Bronchial epithelial cell (primary cell): ENCODE measurements at regions not wholly inside any gene's neighbourhood (a gene's known extent, or its start where the extent isn't known, plus 50 kb on each side); places are given as distances from the start of the nearest gene placed in this dataset.

Source experiments
- DNase-seq: peaks from one replicate; pipeline ENCODE4 v3.0.0-alpha.2; 2010; ENCODE audit warnings: low read depth
- FAIRE-seq: peaks from 2 replicates; lab custom pipeline; 2011; peaks lifted over from hg19 to GRCh38; lab: Jason Lieb, UNC
- H3K27me3 ChIP-seq: 2 replicates; pipeline ENCODE4 v1.5.1; 2011; ENCODE audit warnings: low read length; ENCODE audit not compliant: control insufficient read depth, insufficient read depth
- H3K36me3 ChIP-seq: 2 replicates; pipeline ENCODE4 v1.5.1; 2011; ENCODE audit warnings: low read length; ENCODE audit not compliant: control insufficient read depth, insufficient read depth
- H3K4me3 ChIP-seq: 2 replicates; pipeline ENCODE4 v1.5.1; 2011; ENCODE audit warnings: mild to moderate bottlenecking, low read depth, low read length, control low read depth
- TF ChIP-seq, protein P1 (sequence below): IDR thresholded peaks from 2 replicates; pipeline ENCODE4 v1.5.1; 2011; ENCODE audit warnings: mild to moderate bottlenecking, moderate library complexity, low read length, control low read depth, inconsistent platforms; ENCODE audit not compliant: insufficient read depth, severe bottlenecking

GRCh38 chr2:20519309-20519708 is 72.4 kb downstream of the RHOB start:
- DNase-seq = no peak
- TF ChIP-seq, protein P1, sequence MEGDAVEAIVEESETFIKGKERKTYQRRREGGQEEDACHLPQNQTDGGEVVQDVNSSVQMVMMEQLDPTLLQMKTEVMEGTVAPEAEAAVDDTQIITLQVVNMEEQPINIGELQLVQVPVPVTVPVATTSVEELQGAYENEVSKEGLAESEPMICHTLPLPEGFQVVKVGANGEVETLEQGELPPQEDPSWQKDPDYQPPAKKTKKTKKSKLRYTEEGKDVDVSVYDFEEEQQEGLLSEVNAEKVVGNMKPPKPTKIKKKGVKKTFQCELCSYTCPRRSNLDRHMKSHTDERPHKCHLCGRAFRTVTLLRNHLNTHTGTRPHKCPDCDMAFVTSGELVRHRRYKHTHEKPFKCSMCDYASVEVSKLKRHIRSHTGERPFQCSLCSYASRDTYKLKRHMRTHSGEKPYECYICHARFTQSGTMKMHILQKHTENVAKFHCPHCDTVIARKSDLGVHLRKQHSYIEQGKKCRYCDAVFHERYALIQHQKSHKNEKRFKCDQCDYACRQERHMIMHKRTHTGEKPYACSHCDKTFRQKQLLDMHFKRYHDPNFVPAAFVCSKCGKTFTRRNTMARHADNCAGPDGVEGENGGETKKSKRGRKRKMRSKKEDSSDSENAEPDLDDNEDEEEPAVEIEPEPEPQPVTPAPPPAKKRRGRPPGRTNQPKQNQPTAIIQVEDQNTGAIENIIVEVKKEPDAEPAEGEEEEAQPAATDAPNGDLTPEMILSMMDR = no peak
- Histone ChIP-seq H3K36me3 (no peaks in the 10 kb centered on the region), H3K4me3 (no peak overlapping the region), H3K27me3 (no peaks in the 10 kb centered on the region)
- no peak for FAIRE-seq

GRCh38 chr2:20520128-20520527 is 73.3 kb downstream of the RHOB start:
- DNase-seq (no peak), FAIRE-seq (no peak)
- Histone ChIP-seq H3K27me3 (no peaks in the 10 kb centered on the region), H3K4me3 (no peak overlapping the region), H3K36me3 (no peaks in the 10 kb centered on the region)
- TF ChIP-seq, protein P1 = no peak

DNA sequence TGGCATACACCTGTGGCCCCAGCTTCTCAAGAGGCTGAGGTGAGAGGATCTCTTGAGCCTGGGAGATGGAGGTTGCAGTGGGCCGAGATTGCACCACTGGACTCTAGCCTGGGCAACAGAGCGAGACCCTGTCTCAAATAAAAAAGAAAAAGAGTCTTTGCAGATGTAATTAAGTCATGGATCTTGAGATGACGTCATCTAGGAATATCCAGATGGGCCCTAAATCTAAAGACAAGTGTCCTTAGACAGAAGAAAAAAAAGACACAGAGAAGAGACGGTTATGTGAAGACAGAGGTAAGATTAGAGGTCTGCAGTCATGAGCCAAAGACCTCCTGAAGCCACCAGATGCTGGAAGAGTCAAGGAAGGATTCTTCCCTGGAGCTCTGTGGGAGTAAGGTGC is 74.3 kb downstream of the RHOB start:
- DNase-seq (no peak), FAIRE-seq (no peak)
- TF ChIP-seq, protein P1 = no peak
- Histone ChIP-seq H3K27me3 (no peaks in the 10 kb centered on the region), H3K4me3 (no peak overlapping the region), H3K36me3 (no peaks in the 10 kb centered on the region)

DNA sequence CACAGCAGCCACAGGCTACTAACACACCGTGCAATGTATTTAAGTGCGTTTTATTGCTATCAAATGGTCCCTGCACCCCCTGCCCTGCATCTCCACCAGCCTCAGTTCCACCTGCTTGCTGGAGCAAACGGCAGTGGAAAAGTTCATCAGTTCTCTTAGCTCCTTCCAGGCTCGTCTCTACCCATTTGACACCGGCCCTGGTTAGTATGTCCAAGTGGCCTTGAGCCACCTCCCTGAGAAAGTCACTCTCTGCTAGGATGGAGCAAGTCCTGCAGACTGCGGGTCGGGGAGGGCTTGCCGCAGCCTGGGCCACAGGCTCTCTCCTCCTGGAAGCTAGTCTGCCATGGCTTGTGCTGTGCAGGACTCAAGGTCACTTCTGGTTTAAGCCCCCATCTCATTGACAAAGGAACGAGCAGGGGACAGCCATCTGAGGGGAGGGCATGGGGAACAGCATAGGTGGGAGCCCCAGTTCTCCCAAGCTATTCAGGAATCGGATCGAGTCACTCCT is 74.9 kb downstream of the RHOB start:
- DNase-seq (no peak), FAIRE-seq (no peak)
- TF ChIP-seq, protein P1 = no peak
- H3K4me3 ChIP-seq = no peak overlapping the region
- no peaks in the 10 kb centered on the region for H3K27me3 ChIP-seq
- H3K36me3 ChIP-seq = no peaks in the 10 kb centered on the region

DNA sequence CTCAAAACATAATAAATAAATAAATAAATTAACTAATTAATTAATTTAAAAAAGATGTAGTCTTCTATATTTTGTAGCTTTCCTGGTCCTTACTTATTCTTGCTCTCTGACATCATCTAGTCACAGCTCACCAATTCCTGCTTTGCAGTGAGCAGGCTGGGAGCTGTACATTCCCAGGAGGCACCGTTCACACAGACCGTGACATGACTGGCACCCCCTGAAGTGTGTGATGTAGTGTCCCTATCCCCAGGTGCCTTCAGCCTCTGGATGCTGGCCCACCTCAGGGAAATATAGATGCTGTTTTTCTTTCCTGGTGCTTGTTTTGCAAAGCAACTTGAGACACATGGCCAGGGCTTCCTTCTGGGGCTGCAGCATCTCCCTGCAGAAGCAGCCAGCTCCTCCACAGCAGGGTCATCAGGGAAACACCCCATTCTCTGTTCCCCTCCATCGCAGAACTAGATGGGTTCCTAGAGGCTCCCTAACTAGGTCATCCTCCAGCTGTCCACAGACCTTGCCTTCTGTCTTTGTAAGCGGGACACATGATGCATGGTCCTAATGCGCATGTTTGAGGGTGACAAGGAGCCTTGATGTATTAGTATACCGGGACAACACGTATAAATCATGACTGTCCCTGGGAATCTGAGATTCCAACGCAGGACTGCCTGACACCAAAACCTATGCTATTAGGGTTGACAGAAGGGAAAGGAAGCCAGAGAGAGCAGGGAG is 76.4 kb downstream of the RHOB start:
- no peaks in the 10 kb centered on the region for H3K27me3 ChIP-seq
- FAIRE-seq = no peak
- H3K4me3 ChIP-seq = no peak overlapping the region
- TF ChIP-seq, protein P1 = no peak
- DNase-seq = no peak
- H3K36me3 ChIP-seq = no peaks in the 10 kb centered on the region

GRCh38 chr2:20523799-20524187 is 76.9 kb downstream of the RHOB start:
- Histone ChIP-seq H3K4me3 (no peak overlapping the region), H3K27me3 (no peaks in the 10 kb centered on the region), H3K36me3 (no peaks in the 10 kb centered on the region)
- no peak for FAIRE-seq
- DNase-seq = no peak
- TF ChIP-seq, protein P1 = no peak
